RWPE2 (cell line): ENCODE measurements at regions not wholly inside any gene's neighbourhood (a gene's known extent, or its start where the extent isn't known, plus 50 kb on each side); places are given as distances from the start of the nearest gene placed in this dataset.

Source experiments
- ATAC-seq: fragments of 200-7000 bp; cut with Tn5 transposase; 3 replicates; pipeline ENCODE4 v1.9.1; 2021; ENCODE audit warnings: low read depth
- DNase-seq: peaks from one replicate; pipeline ENCODE4 v3.0.0-alpha.2; 2020; ENCODE audit warnings: low spot score
- H3K27ac ChIP-seq: fragments of 450-650 bp; 2 replicates; pipeline ENCODE4 v1.5.1; 2017; ENCODE audit warnings: mild to moderate bottlenecking; ENCODE audit not compliant: poor library complexity, severe bottlenecking
- H3K27me3 ChIP-seq: fragments of 250-450 bp; sonication (Bioruptor Pico); 2 replicates; pipeline ENCODE4 v1.5.1; 2021; ENCODE audit warnings: mild to moderate bottlenecking, moderate library complexity; ENCODE audit not compliant: insufficient read depth, poor library complexity, severe bottlenecking
- H3K36me3 ChIP-seq: fragments of 250-450 bp; sonication (Bioruptor Pico); 2 replicates; pipeline ENCODE4 v1.5.1; 2020; ENCODE audit warnings: low read depth, mild to moderate bottlenecking, moderate library complexity
- H3K4me1 ChIP-seq: fragments of 250-450 bp; sonication (Bioruptor Pico); 2 replicates; pipeline ENCODE4 v1.5.1; 2021; ENCODE audit warnings: mild to moderate bottlenecking, moderate library complexity; ENCODE audit not compliant: insufficient read depth, poor library complexity, severe bottlenecking
- H3K4me3 ChIP-seq: fragments of 250-450 bp; sonication (Bioruptor Pico); 2 replicates; pipeline ENCODE4 v1.5.1; 2021; ENCODE audit warnings: mild to moderate bottlenecking, moderate library complexity; ENCODE audit not compliant: severe bottlenecking
- H3K9me3 ChIP-seq: fragments of 250-450 bp; sonication (Bioruptor Pico); 2 replicates; pipeline ENCODE4 v1.5.1; 2021; ENCODE audit warnings: mild to moderate bottlenecking, moderate library complexity; ENCODE audit not compliant: severe bottlenecking
- CTCF ChIP-seq: fragments of 450-650 bp; IDR thresholded peaks from one replicate; pipeline ENCODE4 v1.5.1; 2017; ENCODE audit warnings: mild to moderate bottlenecking, moderate library complexity; ENCODE audit not compliant: poor library complexity, severe bottlenecking

GRCh38 chr19:29417048-29417447 lies 108.7 kb upstream of the VSTM2B start:
- H3K9me3 ChIP-seq: no peaks in the 10 kb centered on the region
- H3K4me1 ChIP-seq: no peaks in the 10 kb centered on the region
- H3K27me3 ChIP-seq: no peaks in the 10 kb centered on the region
- TF ChIP-seq CTCF: no peak
- DNase-seq (no peak), ATAC-seq (no peak)
- no peak overlapping the region for H3K4me3 ChIP-seq
- H3K27ac ChIP-seq: no peak overlapping the region
- H3K36me3 ChIP-seq: no peaks in the 10 kb centered on the region

GRCh38 chr19:29418201-29418600 lies 107.6 kb upstream of the VSTM2B start:
- Histone ChIP-seq H3K4me3 (no peak overlapping the region), H3K9me3 (no peaks in the 10 kb centered on the region), H3K27me3 (no peaks in the 10 kb centered on the region), H3K4me1 (no peaks in the 10 kb centered on the region), H3K27ac (no peak overlapping the region), H3K36me3 (no peaks in the 10 kb centered on the region)
- no peak for DNase-seq
- ATAC-seq: 0 out of 3 replicates have a peak, but pooled peaks have one; percentile 10
- no peak for TF ChIP-seq CTCF

- no peak for DNase-seq
- Histone ChIP-seq H3K27me3 (no peaks in the 10 kb centered on the region), H3K4me3 (no peak overlapping the region), H3K27ac (no peak overlapping the region), H3K36me3 (no peaks in the 10 kb centered on the region), H3K4me1 (no peaks in the 10 kb centered on the region), H3K9me3 (no peaks in the 10 kb centered on the region)
- no peak for ATAC-seq
- TF ChIP-seq CTCF: no peak
Measured at GRCh38 chr19:29420065-29420464, 105.7 kb upstream of the VSTM2B start.

GRCh38 chr19:29420482-29421195 lies 105.2 kb upstream of the VSTM2B start:
- TF ChIP-seq CTCF: no peak
- H3K4me3 ChIP-seq: no peak overlapping the region
- ATAC-seq (no peak), DNase-seq (no peak)
- no peaks in the 10 kb centered on the region for H3K9me3 ChIP-seq
- H3K36me3 ChIP-seq: no peaks in the 10 kb centered on the region
- H3K4me1 ChIP-seq: no peaks in the 10 kb centered on the region
- no peak overlapping the region for H3K27ac ChIP-seq
- H3K27me3 ChIP-seq: no peaks in the 10 kb centered on the region

- ATAC-seq (peak; percentile 83), DNase-seq (no peak)
- Histone ChIP-seq H3K4me1 (no peaks in the 10 kb centered on the region), H3K4me3 (no peak overlapping the region), H3K9me3 (no peaks in the 10 kb centered on the region), H3K27ac (no peak overlapping the region), H3K36me3 (no peaks in the 10 kb centered on the region), H3K27me3 (no peaks in the 10 kb centered on the region)
- no peak for TF ChIP-seq CTCF
Measured at GRCh38 chr19:29421196-29421545, 104.6 kb upstream of the VSTM2B start.
